K562 (cell line): ENCODE measurements at regions not wholly inside any gene's neighbourhood (a gene's known extent, or its start where the extent isn't known, plus 50 kb on each side); places are given as distances from the start of the nearest gene placed in this dataset.

ENCODE experiments used
- ATAC-seq: fragments of 200-7000 bp; cut with Tn5 transposase; 3 replicates; pipeline ENCODE4 v1.9.1; 2020; ENCODE audit warnings: moderate library complexity
- BruUV-seq: library from RNA; stranded (reverse); fragments of 400-500 nt; replicated peaks from 2 replicates; lab custom pipeline; 2021; lab: Mats Ljungman, UMichigan
- CTCF ChIA-PET: fragments of 300-600 bp; formaldehyde crosslinking; extraction: SDS; loops from one replicate; lab custom pipeline; 2021; ENCODE audit warnings: low intra/inter-chr PET ratio; lab: Yijun Ruan, JAX
- POLR2A ChIA-PET: fragments of 300-600, 350-650 bp; sonication (Branson Sonifier 250); formaldehyde crosslinking; extraction: SDS; loops from one replicate; lab custom pipeline; 2021; ENCODE audit warnings: antibody characterized with exemption, inconsistent platforms; lab: Yijun Ruan, JAX
- DNase-seq, 4 experiments: peaks; one replicate each; pipeline versions ENCODE4 v3.0.0 to v3.0.0-alpha.2; 2011 to 2018; ENCODE audit warnings: low spot score in 3 of 4, mixed read lengths in 3 of 4; ENCODE audit errors: extremely low read depth in 1 of 4
- FAIRE-seq: peaks from 2 replicates; lab custom pipeline; 2011; peaks lifted over from hg19 to GRCh38; lab: Jason Lieb, UNC
- H2AFZ ChIP-seq: 2 replicates; pipeline ENCODE4 v1.6.0; 2011; ENCODE audit warnings: low read depth, low read length, control low read depth, inconsistent platforms
- H3K27ac ChIP-seq: fragments of 200-600 bp; 3 replicates; pipeline ENCODE4 v1.8.0; 2011; ENCODE audit warnings: low read depth, mild to moderate bottlenecking, control low read depth, inconsistent platforms, low read length, moderate library complexity, mixed read lengths; ENCODE audit errors: extremely low read depth
- H3K27me3 ChIP-seq, 2 experiments: fragments of 300-600 bp in 1 of 2; 2 replicates in 1 of 2; 3 replicates in 1 of 2; pipeline versions ENCODE4 v1.6.0 to v1.8.0; 2011; ENCODE audit warnings: inconsistent platforms in 2 of 2, low read length in 2 of 2, mild to moderate bottlenecking in 1 of 2, mixed read lengths in 1 of 2, moderate library complexity in 1 of 2; ENCODE audit not compliant: control insufficient read depth in 2 of 2, insufficient read depth in 2 of 2
- H3K36me3 ChIP-seq: fragments of 300-600 bp; 3 replicates; pipeline ENCODE4 v1.8.0; 2011; ENCODE audit warnings: mild to moderate bottlenecking, low read length, inconsistent platforms; ENCODE audit not compliant: control insufficient read depth, insufficient read depth
- H3K4me1 ChIP-seq, 2 experiments: fragments of 200-600 bp in 1 of 2; replicated peaks in 1 of 2; 2 replicates in 1 of 2; 3 replicates in 1 of 2; pipeline versions ENCODE4 v1.5.1 to v1.8.0; 2011; ENCODE audit warnings: inconsistent platforms in 2 of 2, low read length in 2 of 2, mild to moderate bottlenecking in 1 of 2, mixed read lengths in 1 of 2, moderate library complexity in 1 of 2; ENCODE audit not compliant: control insufficient read depth in 2 of 2, insufficient read depth in 2 of 2
- H3K4me2 ChIP-seq: 2 replicates; pipeline ENCODE4 v1.6.1; 2011; ENCODE audit warnings: low read length, control low read depth, inconsistent platforms, mixed read lengths; ENCODE audit not compliant: insufficient read depth
- H3K4me3 ChIP-seq: fragments of 200-600 bp; sonication (generic), shearing (Covaris generic); 2 replicates; pipeline ENCODE4 v1.5.1; 2016; ENCODE audit warnings: control low read depth, inconsistent platforms
- H3K79me2 ChIP-seq: fragments of 200-600 bp; 3 replicates; pipeline ENCODE4 v1.8.0; 2011; ENCODE audit warnings: low read length, inconsistent platforms; ENCODE audit not compliant: control insufficient read depth, insufficient read depth
- H3K9ac ChIP-seq, 2 experiments: 2 replicates each; pipeline versions ENCODE4 v1.6.0 to v1.6.1; 2011; ENCODE audit warnings: low read depth in 2 of 2, low read length in 2 of 2, control low read depth in 1 of 2, inconsistent platforms in 1 of 2, mild to moderate bottlenecking in 1 of 2, mixed read lengths in 1 of 2; ENCODE audit not compliant: insufficient read depth in 1 of 2
- H3K9me1 ChIP-seq: one replicate; pipeline ENCODE4 v1.6.0; 2011; ENCODE audit warnings: inconsistent platforms, mild to moderate bottlenecking, low read length, moderate library complexity; ENCODE audit not compliant: control insufficient read depth, insufficient read depth
- H3K9me3 ChIP-seq: replicated peaks from 2 replicates; pipeline ENCODE4 v1.5.1; 2011; ENCODE audit warnings: low read depth, low read length, inconsistent platforms; ENCODE audit not compliant: control insufficient read depth, insufficient read depth
- H4K20me1 ChIP-seq: replicated peaks from 2 replicates; pipeline ENCODE4 v1.6.1; 2011; ENCODE audit warnings: low read length, inconsistent platforms, mixed read lengths; ENCODE audit not compliant: control insufficient read depth, insufficient read depth
- ARID4B ChIP-seq: sonication (generic); formaldehyde crosslinking; IDR thresholded peaks from 2 replicates; pipeline ENCODE4 v1.8.0; 2022; ENCODE audit warnings: mild to moderate bottlenecking, missing genetic modification reagents
- CHD2 ChIP-seq: IDR thresholded peaks from 2 replicates; pipeline ENCODE4 v1.6.1; 2011; ENCODE audit warnings: low read depth, low read length
- CREM ChIP-seq: IDR thresholded peaks from 2 replicates; pipeline ENCODE4 v1.6.1; 2014; ENCODE audit warnings: antibody characterized with exemption, low read depth
- GTF3C2 ChIP-seq: IDR thresholded peaks from 3 replicates; pipeline ENCODE4 v1.6.1; 2011; ENCODE audit warnings: borderline replicate concordance, mild to moderate bottlenecking, moderate library complexity; ENCODE audit not compliant: insufficient read length; ENCODE audit errors: extremely low read depth
- HDAC3 ChIP-seq: fragments of 450-650 bp; IDR thresholded peaks from 2 replicates; pipeline ENCODE4 v1.6.1; 2018; ENCODE audit warnings: borderline replicate concordance, mild to moderate bottlenecking, moderate library complexity; ENCODE audit not compliant: partially characterized antibody
- HNRNPL ChIP-seq: fragments of 200-400 bp; formaldehyde crosslinking; IDR thresholded peaks from 2 replicates; pipeline ENCODE4 v1.6.1; 2017; ENCODE audit warnings: low read depth, mild to moderate bottlenecking, low read length
- MIER1 ChIP-seq: fragments of 450-650 bp; IDR thresholded peaks from 2 replicates; pipeline ENCODE4 v1.6.1; 2016; ENCODE audit warnings: antibody characterized with exemption, mild to moderate bottlenecking, low read depth
- RBBP5 ChIP-seq: fragments of 200-600 bp; sonication (generic); IDR thresholded peaks from 2 replicates; pipeline ENCODE4 v1.6.1; 2012; ENCODE audit warnings: borderline replicate concordance, mild to moderate bottlenecking, low read length, control low read depth, inconsistent platforms; ENCODE audit not compliant: insufficient read depth, poor library complexity, severe bottlenecking
- SMARCA5 ChIP-seq: fragments of 450-650 bp; IDR thresholded peaks from 2 replicates; pipeline ENCODE4 v1.6.1; 2016
- SREBF1 ChIP-seq: fragments of 150-350 bp; IDR thresholded peaks from 2 replicates; pipeline ENCODE4 v1.6.1; 2014; ENCODE audit warnings: antibody characterized with exemption, low read depth, low read length, borderline replicate concordance
- TCF7L2 ChIP-seq: fragments of 150-350 bp; IDR thresholded peaks from 2 replicates; pipeline ENCODE4 v1.6.1; 2016; ENCODE audit warnings: low read depth, mild to moderate bottlenecking, low read length, moderate library complexity
- TFAM ChIP-seq: fragments of 250-450 bp; sonication (Bioruptor Pico); conservative IDR thresholded peaks from 2 replicates; pipeline ENCODE4 v1.5.0; 2021; ENCODE audit warnings: mild to moderate bottlenecking, moderate library complexity
- TSHZ1 ChIP-seq: fragments of 250-450 bp; sonication (Bioruptor Pico); IDR thresholded peaks from 2 replicates; pipeline ENCODE4 v1.4.0; 2020; ENCODE audit warnings: mild to moderate bottlenecking, moderate library complexity
- in situ Hi-C: fragments of 300-500 bp; cut with MboI; formaldehyde crosslinking; loops from 4 replicates; pipeline ENCODE4 v1.15.0; 2018; ENCODE audit warnings: inconsistent platforms, mixed read lengths
- intact Hi-C: fragments of 100-400 bp; cut with micrococcal nuclease; formaldehyde crosslinking; loops from 2 replicates; pipeline ENCODE4 v1.14.2; 2022

- intact Hi-C loops = no loop called here
- no TSS peak for BruUV-seq
- Histone ChIP-seq H3K36me3 (no peaks in the 10 kb centered on the region), H3K4me3 (no peak overlapping the region), H3K27me3 (no peaks in the 10 kb centered on the region), H3K4me2 (no peak overlapping the region), H3K79me2 (no peaks in the 10 kb centered on the region), H3K9me3 (0 out of 2 replicates have a peak, but pooled peaks cover 1% of the 10 kb centered on the region), H2AFZ (no peak overlapping the region), H3K4me1 (no peaks in the 10 kb centered on the region), H3K9me1 (no peaks in the 10 kb centered on the region), H4K20me1 (no peaks in the 10 kb centered on the region), H3K27ac (no peak overlapping the region), H3K9ac (no peak overlapping the region)
- ChIA-PET POLR2A (no interaction called here), CTCF (no interaction called here)
- FAIRE-seq (no peak), DNase-seq (no peak), ATAC-seq (no peak)
- in situ Hi-C loops = no loop called here
- TF ChIP-seq CHD2 = no peak
- TF ChIP-seq RBBP5 = no peak
- no peak for TF ChIP-seq CREM
- TF ChIP-seq ARID4B (CRISPR knock-in tag) = no peak
- TF ChIP-seq TSHZ1 (CRISPR knock-in tag) = no peak
- TF ChIP-seq HDAC3 = no peak
- no peak for TF ChIP-seq SMARCA5
- TF ChIP-seq GTF3C2 = no peak
- TF ChIP-seq TFAM (CRISPR knock-in tag) = no peak
- TF ChIP-seq MIER1 = no peak
- TF ChIP-seq TCF7L2 = no peak
- no peak for TF ChIP-seq HNRNPL
- TF ChIP-seq SREBF1 = no peak
Measured at GRCh38 chr1:186519982-186520381, 59.1 kb upstream of the PDC start.
